ENCODE measurements at regions not wholly inside any gene's neighbourhood (a gene's known extent, or its start where the extent isn't known, plus 50 kb on each side); places are given as distances from the start of the nearest gene placed in this dataset.
"Not testable (repeated sequence)": the region's sequence is repeated elsewhere in the genome, so short reads cannot be mapped to it uniquely, and the experiment has no call there.

GRCh38 chr20:53668992-53669391 lies 75.4 kb upstream of the ZNF217 start:
- Mint-ChIP-seq H3K4me1 (ENCODE audit: unreplicated experiment) (no peaks in the 10 kb centered on the region), H3K27me3 (ENCODE audit: unreplicated experiment) (no peaks in the 10 kb centered on the region), H3K4me3 (ENCODE audit: unreplicated experiment) (no peak overlapping the region), H3K9me3 (ENCODE audit: unreplicated experiment) (no peaks in the 10 kb centered on the region), H3K27ac (ENCODE audit: unreplicated experiment) (no peak overlapping the region), H3K36me3 (ENCODE audit: low read depth, unreplicated experiment) (no peaks in the 10 kb centered on the region)
- TF ChIP-seq, protein P1, sequence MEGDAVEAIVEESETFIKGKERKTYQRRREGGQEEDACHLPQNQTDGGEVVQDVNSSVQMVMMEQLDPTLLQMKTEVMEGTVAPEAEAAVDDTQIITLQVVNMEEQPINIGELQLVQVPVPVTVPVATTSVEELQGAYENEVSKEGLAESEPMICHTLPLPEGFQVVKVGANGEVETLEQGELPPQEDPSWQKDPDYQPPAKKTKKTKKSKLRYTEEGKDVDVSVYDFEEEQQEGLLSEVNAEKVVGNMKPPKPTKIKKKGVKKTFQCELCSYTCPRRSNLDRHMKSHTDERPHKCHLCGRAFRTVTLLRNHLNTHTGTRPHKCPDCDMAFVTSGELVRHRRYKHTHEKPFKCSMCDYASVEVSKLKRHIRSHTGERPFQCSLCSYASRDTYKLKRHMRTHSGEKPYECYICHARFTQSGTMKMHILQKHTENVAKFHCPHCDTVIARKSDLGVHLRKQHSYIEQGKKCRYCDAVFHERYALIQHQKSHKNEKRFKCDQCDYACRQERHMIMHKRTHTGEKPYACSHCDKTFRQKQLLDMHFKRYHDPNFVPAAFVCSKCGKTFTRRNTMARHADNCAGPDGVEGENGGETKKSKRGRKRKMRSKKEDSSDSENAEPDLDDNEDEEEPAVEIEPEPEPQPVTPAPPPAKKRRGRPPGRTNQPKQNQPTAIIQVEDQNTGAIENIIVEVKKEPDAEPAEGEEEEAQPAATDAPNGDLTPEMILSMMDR (IDR thresholded peaks at IDR 0.05; ENCODE audit: unreplicated experiment): no peak
- no peak for DNase-seq (ENCODE audit: low spot score)

GRCh38 chr20:53666144-53666543 lies 72.5 kb upstream of the ZNF217 start:
- TF ChIP-seq, protein P1 (IDR thresholded peaks at IDR 0.05; ENCODE audit: unreplicated experiment): no peak
- H3K4me3 Mint-ChIP-seq (ENCODE audit: unreplicated experiment): no peak overlapping the region
- DNase-seq (ENCODE audit: low spot score): no peak
- no peaks in the 10 kb centered on the region for H3K27me3 Mint-ChIP-seq (ENCODE audit: unreplicated experiment)
- H3K36me3 Mint-ChIP-seq (ENCODE audit: low read depth, unreplicated experiment): no peaks in the 10 kb centered on the region
- no peaks in the 10 kb centered on the region for H3K4me1 Mint-ChIP-seq (ENCODE audit: unreplicated experiment)
- no peaks in the 10 kb centered on the region for H3K9me3 Mint-ChIP-seq (ENCODE audit: unreplicated experiment)
- H3K27ac Mint-ChIP-seq (ENCODE audit: unreplicated experiment): no peak overlapping the region

DNA sequence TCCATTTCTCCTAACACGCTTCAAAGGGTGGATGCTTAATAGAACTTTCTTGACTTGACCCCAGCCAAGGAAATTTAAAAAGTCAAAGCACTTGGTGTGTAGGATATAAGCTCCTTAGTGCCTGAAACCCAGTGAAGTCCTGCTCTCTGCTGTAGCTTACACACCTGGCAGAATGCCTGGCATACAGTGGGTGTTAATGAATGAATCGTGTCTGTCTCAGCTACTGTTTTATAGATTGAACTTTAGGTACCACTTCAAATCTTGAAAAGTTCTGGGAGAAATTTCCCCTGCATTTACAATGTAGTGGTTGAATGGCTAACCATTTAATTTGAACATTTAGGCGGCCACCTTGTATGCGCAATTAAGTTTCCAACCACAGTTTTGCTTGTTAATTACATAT lies 70.5 kb upstream of the ZNF217 start:
- H3K36me3 Mint-ChIP-seq (ENCODE audit: low read depth, unreplicated experiment): no peaks in the 10 kb centered on the region
- H3K4me3 Mint-ChIP-seq (ENCODE audit: unreplicated experiment): no peak overlapping the region
- no peaks in the 10 kb centered on the region for H3K9me3 Mint-ChIP-seq (ENCODE audit: unreplicated experiment)
- H3K27me3 Mint-ChIP-seq (ENCODE audit: unreplicated experiment): no peaks in the 10 kb centered on the region
- no peaks in the 10 kb centered on the region for H3K4me1 Mint-ChIP-seq (ENCODE audit: unreplicated experiment)
- TF ChIP-seq, protein P1 (IDR thresholded peaks at IDR 0.05; ENCODE audit: unreplicated experiment): no peak
- H3K27ac Mint-ChIP-seq (ENCODE audit: unreplicated experiment): no peak overlapping the region
- no peak for DNase-seq (ENCODE audit: low spot score)

GRCh38 chr20:53663521-53663920 lies 69.9 kb upstream of the ZNF217 start:
- H3K27ac Mint-ChIP-seq (ENCODE audit: unreplicated experiment); H3K27me3 Mint-ChIP-seq (ENCODE audit: unreplicated experiment); H3K9me3 Mint-ChIP-seq (ENCODE audit: unreplicated experiment); H3K4me3 Mint-ChIP-seq (ENCODE audit: unreplicated experiment); DNase-seq (ENCODE audit: low spot score); H3K36me3 Mint-ChIP-seq (ENCODE audit: low read depth, unreplicated experiment); H3K4me1 Mint-ChIP-seq (ENCODE audit: unreplicated experiment): not testable (repeated sequence)

DNA sequence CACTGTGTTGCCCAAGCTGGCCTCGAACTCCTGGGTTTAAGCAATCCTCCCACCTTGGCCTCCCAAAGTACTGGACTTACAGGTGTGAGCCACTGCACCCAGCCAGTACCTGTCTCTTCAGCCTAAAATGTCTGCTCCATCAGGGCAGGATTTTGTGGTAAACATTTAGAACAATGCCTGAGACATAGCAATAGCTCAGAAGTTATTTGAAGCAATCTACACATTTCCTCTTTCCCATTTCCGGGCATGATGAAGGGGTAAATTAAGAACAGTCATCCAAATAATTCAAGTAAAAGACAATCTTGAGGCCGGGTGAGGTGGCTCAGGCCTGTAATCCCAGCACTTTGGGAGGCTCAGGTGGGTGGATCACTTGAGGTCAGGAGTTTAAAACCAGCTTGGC lies 69.0 kb upstream of the ZNF217 start:
- DNase-seq (ENCODE audit: low spot score): no peak
- Mint-ChIP-seq H3K27ac (ENCODE audit: unreplicated experiment) (no peak overlapping the region), H3K9me3 (ENCODE audit: unreplicated experiment) (no peaks in the 10 kb centered on the region), H3K4me3 (ENCODE audit: unreplicated experiment) (no peak overlapping the region), H3K4me1 (ENCODE audit: unreplicated experiment) (no peaks in the 10 kb centered on the region), H3K27me3 (ENCODE audit: unreplicated experiment) (no peaks in the 10 kb centered on the region), H3K36me3 (ENCODE audit: low read depth, unreplicated experiment) (no peaks in the 10 kb centered on the region)
- TF ChIP-seq, protein P1 (IDR thresholded peaks at IDR 0.05; ENCODE audit: unreplicated experiment): no peak

DNA sequence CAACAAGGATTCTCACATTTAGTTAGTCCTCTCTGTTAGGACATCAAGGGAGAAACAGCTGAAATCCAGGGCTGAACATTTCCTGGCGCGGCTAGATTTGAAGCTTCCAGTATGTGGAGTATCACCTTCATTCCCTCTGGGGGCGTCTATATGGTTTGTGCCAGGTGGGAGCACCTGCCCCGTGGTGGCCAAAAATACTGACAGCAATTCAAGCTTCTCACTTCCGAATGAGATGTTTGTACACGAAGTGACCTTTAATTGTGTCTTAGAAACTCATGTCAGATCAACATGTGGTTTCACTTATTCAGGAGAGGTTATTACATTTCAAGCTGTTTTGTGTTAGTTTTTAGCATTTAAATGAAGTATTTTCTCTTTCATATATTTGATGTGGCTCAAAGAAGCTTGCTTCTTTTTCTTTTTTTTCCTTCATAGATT lies 67.3 kb upstream of the ZNF217 start:
- no peaks in the 10 kb centered on the region for H3K4me1 Mint-ChIP-seq (ENCODE audit: unreplicated experiment)
- H3K36me3 Mint-ChIP-seq (ENCODE audit: low read depth, unreplicated experiment): no peaks in the 10 kb centered on the region
- DNase-seq (ENCODE audit: low spot score): no peak
- H3K27me3 Mint-ChIP-seq (ENCODE audit: unreplicated experiment): no peaks in the 10 kb centered on the region
- H3K9me3 Mint-ChIP-seq (ENCODE audit: unreplicated experiment): no peaks in the 10 kb centered on the region
- TF ChIP-seq, protein P1 (IDR thresholded peaks at IDR 0.05; ENCODE audit: unreplicated experiment): no peak
- no peak overlapping the region for H3K27ac Mint-ChIP-seq (ENCODE audit: unreplicated experiment)
- no peak overlapping the region for H3K4me3 Mint-ChIP-seq (ENCODE audit: unreplicated experiment)
